ENCODE measurements at regions not wholly inside any gene's neighbourhood (a gene's known extent, or its start where the extent isn't known, plus 50 kb on each side); places are given as distances from the start of the nearest gene placed in this dataset.
"Not testable (repeated sequence)": the region's sequence is repeated elsewhere in the genome, so short reads cannot be mapped to it uniquely, and the experiment has no call there.

GRCh38 chr2:185955050-185955449 is 216.4 kb downstream of the FSIP2 start:
- TF ChIP-seq POLR2A (IDR thresholded peaks at IDR 0.05; ENCODE audit: low read length) (no peak), GATA1 (IDR thresholded peaks at IDR 0.05; ENCODE audit: low read depth, low read length) (no peak)
- DNase-seq: no peak

- no peak for DNase-seq
- no peak for TF ChIP-seq POLR2A (IDR thresholded peaks at IDR 0.05; ENCODE audit: low read length)
- TF ChIP-seq GATA1 (IDR thresholded peaks at IDR 0.05; ENCODE audit: low read depth, low read length): no peak
Measured at GRCh38 chr2:185967335-185967734, 228.7 kb downstream of the FSIP2 start.

- DNase-seq: no peak
Measured at GRCh38 chr2:185970148-185970852, 231.7 kb downstream of the FSIP2 start.

GRCh38 chr2:185978634-185979407 is 240.2 kb downstream of the FSIP2 start:
- DNase-seq: no peak
- TF ChIP-seq POLR2A (IDR thresholded peaks at IDR 0.05; ENCODE audit: low read length) (no peak), GATA1 (IDR thresholded peaks at IDR 0.05; ENCODE audit: low read depth, low read length) (no peak)

More at GRCh38 chr2:185970148-185970852, 231.7 kb downstream of the FSIP2 start:
- TF ChIP-seq POLR2A (IDR thresholded peaks at IDR 0.05; ENCODE audit: low read length): no peak
- no peak for TF ChIP-seq GATA1 (IDR thresholded peaks at IDR 0.05; ENCODE audit: low read depth, low read length)

- no peak for DNase-seq
Measured at GRCh38 chr2:185979546-185980071, 241.0 kb downstream of the FSIP2 start.

GRCh38 chr2:185980944-185981343 is 242.3 kb downstream of the FSIP2 start:
- TF ChIP-seq POLR2A (IDR thresholded peaks at IDR 0.05; ENCODE audit: low read length): no peak
- DNase-seq: no peak

More at GRCh38 chr2:185979546-185980071, 241.0 kb downstream of the FSIP2 start:
- TF ChIP-seq POLR2A (IDR thresholded peaks at IDR 0.05; ENCODE audit: low read length): no peak
- no peak for TF ChIP-seq GATA1 (IDR thresholded peaks at IDR 0.05; ENCODE audit: low read depth, low read length)

GRCh38 chr2:185984670-185985069 is 246.1 kb downstream of the FSIP2 start:
- TF ChIP-seq GATA1 (IDR thresholded peaks at IDR 0.05; ENCODE audit: low read depth, low read length): no peak
- no peak for TF ChIP-seq POLR2A (IDR thresholded peaks at IDR 0.05; ENCODE audit: low read length)
- DNase-seq: no peak

GRCh38 chr2:185988907-185989306 is 250.3 kb downstream of the FSIP2 start:
- DNase-seq: not testable (repeated sequence)

GRCh38 chr2:185990861-185991525 is 252.4 kb downstream of the FSIP2 start:
- TF ChIP-seq GATA1 (IDR thresholded peaks at IDR 0.05; ENCODE audit: low read depth, low read length): no peak
- no peak for TF ChIP-seq POLR2A (IDR thresholded peaks at IDR 0.05; ENCODE audit: low read length)
- DNase-seq: no peak

- no peak for DNase-seq
- TF ChIP-seq GATA1 (IDR thresholded peaks at IDR 0.05; ENCODE audit: low read depth, low read length) (no peak), POLR2A (IDR thresholded peaks at IDR 0.05; ENCODE audit: low read length) (no peak)
Measured at GRCh38 chr2:185998562-185999070, 260.0 kb downstream of the FSIP2 start.

GRCh38 chr2:186009341-186009740 is 270.7 kb downstream of the FSIP2 start:
- no peak for DNase-seq
- no peak for TF ChIP-seq GATA1 (IDR thresholded peaks at IDR 0.05; ENCODE audit: low read depth, low read length)
- TF ChIP-seq POLR2A (IDR thresholded peaks at IDR 0.05; ENCODE audit: low read length): no peak

- DNase-seq: no peak
- TF ChIP-seq GATA1 (IDR thresholded peaks at IDR 0.05; ENCODE audit: low read depth, low read length) (no peak), POLR2A (IDR thresholded peaks at IDR 0.05; ENCODE audit: low read length) (no peak)
Measured at GRCh38 chr2:186017278-186017677, 278.7 kb downstream of the FSIP2 start.

GRCh38 chr2:186024921-186025320 is 286.3 kb downstream of the FSIP2 start:
- DNase-seq: no peak
- TF ChIP-seq POLR2A (IDR thresholded peaks at IDR 0.05; ENCODE audit: low read length): no peak
- TF ChIP-seq GATA1 (IDR thresholded peaks at IDR 0.05; ENCODE audit: low read depth, low read length): no peak

GRCh38 chr2:186027922-186028321 is 289.3 kb downstream of the FSIP2 start:
- no peak for TF ChIP-seq GATA1 (IDR thresholded peaks at IDR 0.05; ENCODE audit: low read depth, low read length)
- TF ChIP-seq POLR2A (IDR thresholded peaks at IDR 0.05; ENCODE audit: low read length): no peak
- no peak for DNase-seq
